ENCODE measurements at regions not wholly inside any gene's neighbourhood (a gene's known extent, or its start where the extent isn't known, plus 50 kb on each side); places are given as distances from the start of the nearest gene placed in this dataset.

DNA sequence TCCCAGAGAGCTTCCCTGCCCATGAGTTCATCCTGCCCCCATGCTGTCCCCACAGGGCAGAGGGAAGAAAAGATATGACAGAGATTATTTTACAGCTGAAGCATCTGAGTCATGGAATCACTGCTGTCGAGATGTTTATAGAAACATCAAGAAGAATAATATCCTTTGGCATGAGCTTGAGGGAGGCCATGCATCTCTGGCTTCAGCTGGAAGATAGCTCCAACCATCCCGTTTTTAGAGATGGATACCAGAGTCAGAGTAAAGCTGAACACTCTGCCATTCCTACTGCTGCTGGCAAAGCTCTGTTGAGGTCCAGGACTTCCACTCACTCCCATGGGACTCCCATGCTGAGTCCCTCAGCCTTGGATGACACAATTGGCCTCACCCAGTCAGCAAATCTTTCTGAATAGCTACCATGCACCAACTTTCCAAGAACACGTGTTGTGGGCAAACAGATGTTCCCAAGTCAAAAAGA is 167.8 kb downstream of the TTC32 start:
- TF ChIP-seq CTCF (conservative IDR thresholded peaks at IDR 0.05): no peak
- no peak overlapping the region for H3K27ac ChIP-seq

DNA sequence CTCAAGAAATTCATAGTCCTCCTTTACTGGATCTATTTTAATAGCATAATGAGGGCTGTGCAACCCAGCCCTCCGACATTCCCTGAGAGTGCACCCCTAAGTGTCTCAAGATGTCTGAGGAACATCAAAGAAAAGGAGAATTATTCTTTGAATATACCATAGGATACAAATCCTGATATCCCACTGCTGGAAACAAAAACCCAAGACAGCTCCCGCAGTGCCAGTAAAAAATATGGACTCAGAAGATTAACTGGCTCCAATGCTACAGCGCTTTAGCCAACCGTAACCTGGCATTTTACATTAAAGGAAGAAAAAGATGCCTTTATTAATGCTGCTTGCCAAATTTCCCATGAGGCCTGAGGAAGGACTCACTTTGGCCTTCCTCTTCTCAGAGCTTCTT is 168.4 kb downstream of the TTC32 start:
- TF ChIP-seq CTCF (conservative IDR thresholded peaks at IDR 0.05): no peak
- no peak overlapping the region for H3K27ac ChIP-seq

GRCh38 chr2:19732255-19732654 is 169.5 kb downstream of the TTC32 start:
- no peak overlapping the region for H3K27ac ChIP-seq
- TF ChIP-seq CTCF (conservative IDR thresholded peaks at IDR 0.05): no peak

DNA sequence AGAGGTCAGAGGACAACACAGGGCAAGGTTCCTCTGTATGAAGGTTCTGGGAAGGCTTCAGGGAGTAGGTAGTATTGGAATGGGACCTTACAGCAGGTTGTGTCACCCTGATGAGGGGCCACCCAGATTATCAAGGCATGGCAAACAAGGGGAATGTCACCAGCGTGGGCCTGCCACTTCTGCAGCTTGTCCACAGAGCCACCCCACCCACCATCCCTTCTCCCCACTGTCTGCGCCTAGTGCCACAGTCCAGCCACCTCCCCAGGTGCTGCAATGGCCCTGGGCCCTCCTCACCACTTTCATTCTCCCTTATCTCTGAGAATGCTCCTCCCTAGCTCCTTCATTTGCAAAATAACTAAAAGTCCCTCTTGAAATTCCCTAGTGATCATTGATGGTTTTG is 170.3 kb downstream of the TTC32 start:
- no peak for TF ChIP-seq CTCF (conservative IDR thresholded peaks at IDR 0.05)
- no peak overlapping the region for H3K27ac ChIP-seq

DNA sequence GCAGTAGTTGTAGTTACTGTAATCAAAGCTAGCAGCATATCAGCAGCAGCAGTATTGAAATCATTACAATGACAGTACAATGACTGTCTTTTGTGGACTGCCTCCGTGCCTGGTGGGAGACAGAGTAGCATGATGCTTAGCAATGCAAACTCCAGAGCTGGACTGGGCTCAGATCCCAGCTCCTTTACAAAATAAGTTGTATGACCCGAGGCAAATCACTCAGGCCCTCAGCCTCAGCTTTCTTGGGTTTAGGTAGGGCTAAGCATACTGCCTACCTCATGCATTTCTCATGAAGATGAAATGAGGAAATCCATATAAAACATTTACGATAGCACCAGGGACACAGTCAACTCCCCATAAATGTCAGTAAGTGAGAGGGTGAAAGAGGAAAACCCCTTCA is 170.7 kb downstream of the TTC32 start:
- no peak for TF ChIP-seq CTCF (conservative IDR thresholded peaks at IDR 0.05)
- H3K27ac ChIP-seq: no peak overlapping the region

- no peak overlapping the region for H3K27ac ChIP-seq
- TF ChIP-seq CTCF (conservative IDR thresholded peaks at IDR 0.05): no peak
These were observed 173.7 kb downstream of the TTC32 start for GRCh38 chr2:19728125-19728524.

- no peak overlapping the region for H3K27ac ChIP-seq
- no peak for TF ChIP-seq CTCF (conservative IDR thresholded peaks at IDR 0.05)
These were observed 176.4 kb downstream of the TTC32 start for GRCh38 chr2:19725392-19725791.

GRCh38 chr2:19723021-19723420 is 178.8 kb downstream of the TTC32 start:
- TF ChIP-seq CTCF (conservative IDR thresholded peaks at IDR 0.05): no peak
- no peak overlapping the region for H3K27ac ChIP-seq
